GM12891 (cell line): ENCODE measurements at regions not wholly inside any gene's neighbourhood (a gene's known extent, or its start where the extent isn't known, plus 50 kb on each side); places are given as distances from the start of the nearest gene placed in this dataset.
"Not testable (repeated sequence)": the region's sequence is repeated elsewhere in the genome, so short reads cannot be mapped to it uniquely, and the experiment has no call there.

ENCODE experiments used
- DNase-seq: peaks from one replicate; pipeline ENCODE4 v3.0.0; 2011; ENCODE audit warnings: low spot score; ENCODE audit not compliant: insufficient read length
- FAIRE-seq: peaks from 2 replicates; lab custom pipeline; 2011; peaks lifted over from hg19 to GRCh38; lab: Jason Lieb, UNC
- PAX5 ChIP-seq: IDR thresholded peaks from 2 replicates; pipeline ENCODE4 v1.6.1; 2011; ENCODE audit warnings: low read length, moderate library complexity, mild to moderate bottlenecking; ENCODE audit not compliant: insufficient read depth, severe bottlenecking
- POLR2A ChIP-seq: IDR thresholded peaks from 2 replicates; pipeline ENCODE4 v1.6.1; 2011; ENCODE audit warnings: low read depth, low read length, control low read depth
- POLR2AphosphoS5 ChIP-seq: IDR thresholded peaks from 2 replicates; pipeline ENCODE4 v1.6.1; 2011; ENCODE audit warnings: low read depth, low read length, control low read depth
- POU2F2 ChIP-seq: IDR thresholded peaks from 2 replicates; pipeline ENCODE4 v1.6.1; 2011; ENCODE audit warnings: low read depth, mild to moderate bottlenecking, control low read depth, low read length, moderate library complexity
- SPI1 ChIP-seq: IDR thresholded peaks from 2 replicates; pipeline ENCODE4 v1.6.1; 2011; ENCODE audit warnings: low read depth, low read length, control low read depth
- TAF1 ChIP-seq: IDR thresholded peaks from 2 replicates; pipeline ENCODE4 v1.6.1; 2011; ENCODE audit warnings: low read depth, low read length, control low read depth

DNA sequence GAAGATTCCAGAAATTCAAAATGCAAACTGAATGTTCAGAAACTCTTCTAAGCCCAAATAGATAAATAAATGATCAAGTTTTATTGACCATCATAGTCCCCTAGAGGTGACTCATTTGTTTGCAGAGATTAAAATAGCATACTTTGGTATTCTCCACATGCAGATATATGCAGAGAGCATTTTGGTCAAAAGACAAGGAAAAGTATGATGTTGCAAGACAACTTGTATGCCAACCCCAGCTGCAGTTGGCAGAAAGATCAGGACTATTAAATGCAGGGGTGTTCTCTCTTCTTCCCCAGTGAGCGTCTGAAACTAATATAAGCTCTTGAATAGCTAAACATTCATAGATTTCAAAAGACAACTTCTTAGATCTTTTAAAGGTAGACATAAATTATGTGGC, 404.9 kb downstream of the LTN1 start:
- FAIRE-seq, result no peak
- TF ChIP-seq PAX5 (no peak), SPI1 (no peak), POLR2A (no peak), POLR2AphosphoS5 (no peak), POU2F2 (no peak), TAF1 (no peak)
- DNase-seq, result no peak

DNA sequence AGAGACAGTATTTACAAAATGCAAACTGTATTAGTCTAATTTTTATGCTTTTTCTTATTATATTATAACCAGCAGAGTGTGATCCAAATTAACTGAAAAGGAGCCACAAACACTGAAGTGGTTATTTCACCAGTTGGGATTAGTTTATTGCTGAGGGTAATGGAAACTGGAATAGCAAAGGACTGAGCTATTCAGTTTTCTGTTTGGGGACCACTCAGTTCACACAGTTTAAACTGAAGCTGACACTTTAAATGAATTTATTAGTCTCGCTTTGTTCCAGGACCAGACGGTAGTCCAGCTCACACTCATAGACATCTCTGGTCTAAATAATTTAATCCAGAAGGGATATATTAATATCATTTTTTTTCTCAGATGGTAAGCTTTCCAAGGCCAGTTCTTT, 410.7 kb downstream of the LTN1 start:
- TF ChIP-seq POLR2AphosphoS5, result no peak
- TF ChIP-seq POLR2A, result no peak
- no peak for TF ChIP-seq POU2F2
- TF ChIP-seq PAX5, result no peak
- no peak for TF ChIP-seq SPI1
- no peak for TF ChIP-seq TAF1
- FAIRE-seq (no peak), DNase-seq (no peak)

DNA sequence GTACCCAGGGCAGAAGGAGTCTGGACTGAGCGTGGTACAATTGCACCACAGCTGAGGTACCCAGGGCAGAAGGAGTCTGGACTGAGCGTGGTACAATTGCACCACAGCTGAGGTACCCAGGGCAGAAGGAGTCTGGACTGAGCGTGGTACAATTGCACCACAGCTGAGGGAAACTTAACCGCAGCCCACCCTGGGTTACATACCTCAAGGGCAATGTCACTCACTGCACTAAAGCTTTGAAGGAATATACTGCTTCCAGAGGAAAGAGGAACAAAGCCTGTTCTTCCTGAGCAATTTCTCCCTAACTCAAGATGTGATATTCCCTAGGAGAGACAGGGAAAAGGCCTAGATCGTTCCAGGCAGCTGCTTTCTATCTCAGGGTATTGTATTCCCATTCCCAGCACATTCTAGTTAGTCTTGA, 411.4 kb downstream of the LTN1 start:
- not testable (repeated sequence) for DNase-seq, FAIRE-seq

DNA sequence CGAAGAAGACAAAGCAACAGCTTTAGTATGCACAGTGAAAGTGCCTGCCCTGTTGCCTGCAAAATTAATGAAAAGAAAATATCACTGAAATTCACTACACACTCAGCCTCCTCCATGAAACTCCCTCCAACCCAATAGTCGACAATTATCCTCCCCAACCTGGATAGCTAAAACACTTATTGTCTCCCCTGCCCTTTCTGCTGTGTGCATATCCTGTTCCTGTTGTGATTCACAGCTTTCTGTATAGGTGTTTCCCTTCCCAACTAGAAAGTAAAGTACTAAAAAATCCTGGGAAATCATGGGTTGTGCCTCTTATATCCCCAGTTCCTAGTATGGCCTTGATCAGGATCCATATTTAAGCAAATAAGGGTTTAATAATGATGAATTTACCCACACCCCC, 412.1 kb downstream of the LTN1 start:
- no peak for DNase-seq
- no peak for TF ChIP-seq POLR2AphosphoS5
- TF ChIP-seq POU2F2, result no peak
- TF ChIP-seq POLR2A, result no peak
- FAIRE-seq, result no peak

DNA sequence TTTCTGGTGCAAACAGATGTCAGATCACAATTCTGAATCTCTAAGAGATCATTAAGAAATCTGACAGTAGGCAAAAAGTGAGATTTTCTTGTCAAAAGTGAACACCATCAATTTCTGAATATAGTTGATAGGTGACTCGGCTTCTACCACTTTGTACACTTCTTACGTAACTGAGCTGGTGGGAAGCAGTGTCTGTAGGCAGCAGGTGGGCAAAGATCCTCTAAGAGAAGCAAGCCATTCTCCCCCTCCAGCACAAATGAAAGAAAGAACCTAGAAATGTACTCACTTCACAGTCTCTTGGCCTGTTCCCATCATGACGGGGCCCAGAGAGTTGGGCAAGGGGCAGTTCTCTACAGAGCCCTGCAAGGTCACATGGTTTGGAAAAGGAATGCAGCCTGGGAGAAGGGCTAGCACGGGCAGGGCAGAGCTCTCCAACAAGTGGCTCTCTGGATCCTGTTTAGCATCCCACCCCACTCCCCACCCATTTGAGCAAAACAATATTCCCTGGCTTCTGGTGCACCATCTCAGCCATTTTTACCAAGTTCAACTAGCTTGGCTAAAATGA, 412.6 kb downstream of the LTN1 start:
- DNase-seq (no peak), FAIRE-seq (no peak)
- TF ChIP-seq TAF1 (no peak), POLR2A (no peak), POLR2AphosphoS5 (no peak), POU2F2 (no peak), SPI1 (no peak), PAX5 (no peak)

DNA sequence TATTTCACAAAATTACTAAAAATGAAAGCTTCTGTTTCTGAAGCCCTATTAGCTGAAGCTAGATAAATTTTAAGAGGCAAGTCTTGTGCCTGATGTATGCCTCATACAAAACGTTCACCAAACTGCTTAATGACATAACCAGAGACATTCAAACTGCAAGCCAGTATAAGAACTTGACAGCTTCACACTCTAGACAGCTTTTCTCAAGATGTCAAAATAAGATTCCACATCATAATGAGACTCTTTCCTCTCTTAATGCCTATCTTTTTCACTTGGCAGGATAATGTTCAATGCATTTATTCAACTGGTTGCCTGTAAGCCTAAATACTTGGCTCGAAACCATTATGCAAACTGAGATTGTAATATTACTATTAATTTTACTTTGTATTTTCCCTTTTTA, 424.0 kb downstream of the LTN1 start:
- FAIRE-seq (no peak), DNase-seq (no peak)

DNA sequence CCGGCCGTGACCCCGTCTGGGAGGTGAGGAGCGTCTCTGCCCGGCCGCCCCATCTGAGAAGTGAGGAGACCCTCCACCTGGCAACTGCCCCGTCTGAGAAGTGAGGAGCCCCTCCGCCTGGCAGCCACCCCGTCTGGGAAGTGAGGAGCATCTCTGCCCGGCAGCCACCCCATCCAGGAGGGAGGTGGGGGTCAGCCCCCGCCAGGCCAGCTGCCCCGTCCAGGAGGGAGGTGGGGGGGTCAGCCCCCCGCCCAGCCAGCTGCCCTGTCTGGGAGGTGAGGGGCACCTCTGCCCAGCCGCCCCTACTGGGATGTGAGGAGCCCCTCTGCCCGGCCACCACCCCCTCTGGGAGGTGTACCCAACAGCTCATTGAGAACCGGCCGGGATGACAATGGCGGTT, 428.7 kb downstream of the LTN1 start:
- not testable (repeated sequence) for FAIRE-seq, DNase-seq

More for the DNA sequence above, 424.0 kb downstream of the LTN1 start:
- no peak for TF ChIP-seq POU2F2

DNA sequence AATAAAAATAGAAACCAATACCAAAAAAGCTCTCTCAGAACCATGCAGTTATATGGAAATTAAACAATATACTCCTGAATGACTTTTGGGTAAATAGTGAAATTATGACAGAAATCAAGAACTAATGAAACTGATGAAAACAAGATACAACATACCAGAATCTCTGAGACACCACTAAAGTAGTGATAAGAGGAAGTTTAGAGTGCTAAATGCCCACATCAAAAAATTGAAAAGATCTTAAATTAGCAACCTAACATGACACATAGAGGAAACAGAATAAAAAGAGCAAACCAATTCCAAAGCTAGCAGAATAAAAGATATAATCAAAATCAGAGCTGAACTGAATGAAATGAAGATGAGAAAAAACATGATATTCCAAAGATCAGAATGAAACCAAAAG, 430.9 kb downstream of the LTN1 start:
- FAIRE-seq (no peak), DNase-seq (no peak)
- no peak for TF ChIP-seq PAX5
- no peak for TF ChIP-seq SPI1
- TF ChIP-seq POLR2AphosphoS5, result no peak
- no peak for TF ChIP-seq POU2F2
- no peak for TF ChIP-seq TAF1
- no peak for TF ChIP-seq POLR2A

DNA sequence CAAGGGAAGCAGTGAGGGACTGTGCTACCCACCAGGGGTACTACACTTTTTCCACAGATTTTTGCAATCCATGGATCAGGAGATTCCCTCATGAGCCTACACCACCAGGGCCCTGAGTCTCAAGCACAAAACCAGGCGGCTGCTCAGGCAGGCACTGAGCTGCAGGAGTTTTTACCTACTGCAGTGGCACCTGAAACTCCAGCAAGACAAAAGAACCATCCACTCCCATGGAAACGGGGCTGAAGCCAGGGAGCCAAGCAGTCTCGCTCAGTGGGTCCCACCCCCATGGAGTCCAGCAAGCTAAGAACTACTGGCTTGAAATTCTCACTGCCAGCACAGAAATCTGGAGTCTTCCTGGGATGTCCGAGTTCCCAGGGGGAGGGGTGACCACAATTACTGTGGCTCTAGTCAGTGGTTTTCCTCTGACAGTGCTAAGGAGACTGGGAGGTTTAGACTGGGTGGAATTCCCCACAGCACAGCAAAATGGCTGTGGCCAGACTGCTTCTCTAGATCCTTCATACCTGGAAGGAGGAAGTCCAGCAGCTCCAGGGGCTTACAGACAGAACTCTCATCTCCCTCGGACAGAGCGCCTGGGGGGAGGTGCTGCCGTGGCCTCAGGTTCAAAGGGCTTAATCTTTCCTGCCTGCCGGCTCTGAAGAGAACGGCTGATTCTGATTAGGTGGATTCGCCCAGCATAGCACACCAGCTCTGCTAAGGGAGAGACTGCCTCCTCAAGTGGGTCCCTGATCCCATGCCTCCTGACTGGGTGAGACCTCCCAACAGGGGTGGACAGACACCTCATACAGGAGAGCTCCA, 437.8 kb downstream of the LTN1 start:
- no peak for FAIRE-seq
- no peak for DNase-seq
- no peak for TF ChIP-seq TAF1
- TF ChIP-seq POU2F2, result no peak
- TF ChIP-seq PAX5, result no peak
- TF ChIP-seq POLR2AphosphoS5, result no peak
- TF ChIP-seq SPI1, result no peak

DNA sequence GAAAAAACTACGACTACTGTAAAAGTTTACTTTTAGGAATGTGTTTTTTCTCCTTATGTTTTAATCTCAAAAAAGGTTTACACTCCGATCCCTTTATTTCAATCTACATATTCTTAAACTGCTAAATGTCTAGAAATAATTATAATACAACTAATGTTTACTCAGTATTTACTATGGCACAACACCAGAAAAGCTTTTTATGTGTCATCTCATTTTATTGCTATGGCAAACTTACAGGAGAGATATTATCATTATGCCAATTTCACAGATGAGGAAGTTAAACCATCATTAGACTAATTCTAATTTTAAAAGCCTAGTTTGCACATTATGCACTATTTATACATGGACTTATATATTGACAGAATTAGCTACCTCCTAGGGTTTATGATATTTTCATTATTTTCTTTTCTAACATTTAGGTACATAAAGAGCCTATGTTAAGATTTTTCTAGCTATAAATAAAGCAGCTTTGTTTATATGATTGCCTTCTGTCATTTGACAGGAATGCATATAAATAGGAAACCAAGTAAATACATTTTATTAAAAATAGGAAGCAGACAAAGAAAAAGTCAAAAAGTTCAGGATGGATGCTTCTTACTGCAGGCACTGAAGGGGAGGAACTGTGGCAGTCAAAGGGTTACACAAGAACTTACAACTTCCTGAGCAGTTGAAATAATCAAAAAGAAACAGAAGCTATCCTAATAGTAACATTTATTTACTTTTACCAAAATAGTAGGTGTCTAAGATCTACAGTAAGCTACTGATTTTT, 442.4 kb downstream of the LTN1 start:
- TF ChIP-seq SPI1 (no peak), PAX5 (no peak), TAF1 (no peak), POU2F2 (no peak), POLR2A (no peak), POLR2AphosphoS5 (no peak)
- no peak for FAIRE-seq
- no peak for DNase-seq

DNA sequence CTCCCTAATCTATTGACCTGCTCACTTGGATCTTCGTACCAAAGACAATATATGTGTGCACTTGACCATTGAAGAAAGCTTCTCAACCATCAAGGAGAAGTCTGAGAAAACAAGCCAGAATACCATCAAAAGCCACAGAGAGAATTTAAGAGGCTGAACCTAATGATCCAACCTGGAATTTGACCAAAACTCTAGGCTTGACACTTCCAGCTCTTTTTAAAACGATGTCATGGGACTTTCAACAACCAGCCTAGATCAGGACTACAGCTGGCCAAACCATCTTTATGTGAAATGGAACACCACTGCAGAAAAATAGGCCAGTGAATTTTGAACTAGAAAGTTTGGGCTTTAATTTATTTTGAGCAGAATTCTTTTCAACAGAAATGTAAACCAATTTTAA, 444.4 kb downstream of the LTN1 start:
- DNase-seq (no peak), FAIRE-seq (no peak)
- TF ChIP-seq POLR2A (no peak), PAX5 (no peak), SPI1 (no peak), POLR2AphosphoS5 (no peak), TAF1 (no peak), POU2F2 (no peak)
